HFF-Myc (cell line): ENCODE measurements at regions not wholly inside any gene's neighbourhood (a gene's known extent, or its start where the extent isn't known, plus 50 kb on each side); places are given as distances from the start of the nearest gene placed in this dataset.

Experiments used
- DNase-seq: peaks from one replicate; pipeline ENCODE4 v3.0.0-alpha.2; 2011; ENCODE audit warnings: low read depth; ENCODE audit errors: extremely low read depth
- H3K4me3 ChIP-seq: replicated peaks from 2 replicates; pipeline ENCODE4 v1.5.1; 2011; ENCODE audit warnings: low read depth, mild to moderate bottlenecking, control low read depth, low read length
- TF ChIP-seq, protein P1 (sequence below): IDR thresholded peaks from 2 replicates; pipeline ENCODE4 v1.5.1; 2012; ENCODE audit warnings: mild to moderate bottlenecking, low read depth, low read length, control low read depth; ENCODE audit errors: missing control alignments

- TF ChIP-seq, protein P1, sequence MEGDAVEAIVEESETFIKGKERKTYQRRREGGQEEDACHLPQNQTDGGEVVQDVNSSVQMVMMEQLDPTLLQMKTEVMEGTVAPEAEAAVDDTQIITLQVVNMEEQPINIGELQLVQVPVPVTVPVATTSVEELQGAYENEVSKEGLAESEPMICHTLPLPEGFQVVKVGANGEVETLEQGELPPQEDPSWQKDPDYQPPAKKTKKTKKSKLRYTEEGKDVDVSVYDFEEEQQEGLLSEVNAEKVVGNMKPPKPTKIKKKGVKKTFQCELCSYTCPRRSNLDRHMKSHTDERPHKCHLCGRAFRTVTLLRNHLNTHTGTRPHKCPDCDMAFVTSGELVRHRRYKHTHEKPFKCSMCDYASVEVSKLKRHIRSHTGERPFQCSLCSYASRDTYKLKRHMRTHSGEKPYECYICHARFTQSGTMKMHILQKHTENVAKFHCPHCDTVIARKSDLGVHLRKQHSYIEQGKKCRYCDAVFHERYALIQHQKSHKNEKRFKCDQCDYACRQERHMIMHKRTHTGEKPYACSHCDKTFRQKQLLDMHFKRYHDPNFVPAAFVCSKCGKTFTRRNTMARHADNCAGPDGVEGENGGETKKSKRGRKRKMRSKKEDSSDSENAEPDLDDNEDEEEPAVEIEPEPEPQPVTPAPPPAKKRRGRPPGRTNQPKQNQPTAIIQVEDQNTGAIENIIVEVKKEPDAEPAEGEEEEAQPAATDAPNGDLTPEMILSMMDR: no peak
- H3K4me3 ChIP-seq: no peak overlapping the region
- no peak for DNase-seq
These were observed 399.9 kb downstream of the ELAVL2 start for GRCh38 chr9:23426144-23426543.

DNA sequence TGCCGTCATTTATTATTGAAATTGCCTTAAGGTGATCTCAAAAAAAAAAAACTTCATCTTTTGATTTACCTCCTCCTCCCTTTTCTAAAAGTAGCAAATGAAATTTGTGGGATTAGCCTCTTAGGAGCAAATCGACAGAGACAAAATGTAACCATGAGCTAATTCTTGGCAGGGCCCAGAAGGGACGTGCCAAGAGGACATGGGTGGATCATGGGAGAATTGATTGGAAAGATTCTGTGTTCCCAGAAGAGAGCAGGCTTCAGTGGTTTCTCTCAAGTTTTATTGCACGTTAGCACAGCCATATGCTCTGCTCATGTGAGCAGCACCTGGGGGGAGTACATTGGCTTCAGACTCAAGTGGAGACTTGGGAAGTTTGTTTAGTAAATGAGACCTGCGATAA lies 394.6 kb downstream of the ELAVL2 start:
- no peak for DNase-seq
- TF ChIP-seq, protein P1: no peak
- no peak overlapping the region for H3K4me3 ChIP-seq

- TF ChIP-seq, protein P1: no peak
- DNase-seq: no peak
- no peak overlapping the region for H3K4me3 ChIP-seq
These were observed 391.4 kb downstream of the ELAVL2 start for GRCh38 chr9:23434654-23435053.

DNA sequence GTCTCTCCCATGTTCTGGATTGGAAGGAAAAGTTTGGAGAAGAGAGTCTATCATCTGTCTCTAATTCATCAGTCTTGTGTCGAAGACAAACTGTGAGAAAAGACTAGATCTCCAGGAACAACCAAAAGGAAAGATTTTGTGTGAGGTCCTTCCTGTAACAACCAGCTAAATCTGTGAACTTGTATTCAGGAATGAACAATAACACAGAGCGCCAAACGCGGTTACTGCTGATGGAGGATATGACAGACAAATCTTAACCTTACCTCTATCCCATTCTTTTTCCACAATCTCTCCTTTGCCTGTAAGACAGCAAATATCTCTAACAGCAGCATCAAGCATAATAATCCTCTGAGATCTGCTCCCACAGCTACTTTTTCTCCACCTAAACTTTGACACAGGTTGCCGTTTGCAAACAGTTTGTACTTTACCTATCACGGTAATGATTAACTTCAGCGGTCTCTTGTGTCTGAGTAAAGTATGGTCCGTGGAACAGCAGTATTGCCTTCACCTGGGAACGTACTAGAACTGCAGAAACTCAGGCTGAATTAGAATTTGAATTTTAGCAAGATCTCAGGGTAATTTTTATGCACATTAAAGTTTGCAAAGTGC lies 387.6 kb downstream of the ELAVL2 start:
- TF ChIP-seq, protein P1: no peak
- no peak overlapping the region for H3K4me3 ChIP-seq
- no peak for DNase-seq

GRCh38 chr9:23441275-23441674 lies 384.8 kb downstream of the ELAVL2 start:
- no peak overlapping the region for H3K4me3 ChIP-seq
- no peak for DNase-seq
- TF ChIP-seq, protein P1: no peak

DNA sequence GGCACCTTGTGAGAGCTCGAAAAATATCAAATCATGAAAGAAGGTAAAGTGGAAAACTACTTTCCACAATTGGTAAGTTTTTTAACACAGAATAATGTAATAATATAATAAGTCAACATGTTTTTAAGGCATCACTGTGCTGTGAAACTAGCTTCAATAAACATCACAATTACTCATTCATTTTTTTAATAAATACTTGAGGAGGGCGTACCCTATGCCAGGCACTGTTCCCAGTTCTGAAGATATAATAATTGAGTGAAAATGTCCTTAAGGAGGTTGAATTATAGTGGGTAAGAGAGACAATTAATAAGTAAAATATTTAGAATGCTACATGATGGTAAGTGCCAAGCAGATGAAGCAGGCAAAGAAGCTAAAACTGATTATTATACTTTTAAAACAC lies 381.4 kb downstream of the ELAVL2 start:
- TF ChIP-seq, protein P1: no peak
- H3K4me3 ChIP-seq: no peak overlapping the region
- DNase-seq: no peak

GRCh38 chr9:23447166-23447565 lies 378.9 kb downstream of the ELAVL2 start:
- TF ChIP-seq, protein P1: no peak
- H3K4me3 ChIP-seq: no peak overlapping the region
- no peak for DNase-seq
